GM12891 (cell line): ENCODE measurements at regions not wholly inside any gene's neighbourhood (a gene's known extent, or its start where the extent isn't known, plus 50 kb on each side); places are given as distances from the start of the nearest gene placed in this dataset.

Experiments used
- POLR2A ChIP-seq: IDR thresholded peaks from 2 replicates; pipeline ENCODE4 v1.6.1; 2011; ENCODE audit warnings: low read depth, low read length, control low read depth
- POLR2AphosphoS5 ChIP-seq: IDR thresholded peaks from 2 replicates; pipeline ENCODE4 v1.6.1; 2011; ENCODE audit warnings: low read depth, low read length, control low read depth
- POU2F2 ChIP-seq: IDR thresholded peaks from 2 replicates; pipeline ENCODE4 v1.6.1; 2011; ENCODE audit warnings: low read depth, mild to moderate bottlenecking, control low read depth, low read length, moderate library complexity
- SPI1 ChIP-seq: IDR thresholded peaks from 2 replicates; pipeline ENCODE4 v1.6.1; 2011; ENCODE audit warnings: low read depth, low read length, control low read depth
- TAF1 ChIP-seq: IDR thresholded peaks from 2 replicates; pipeline ENCODE4 v1.6.1; 2011; ENCODE audit warnings: low read depth, low read length, control low read depth

DNA sequence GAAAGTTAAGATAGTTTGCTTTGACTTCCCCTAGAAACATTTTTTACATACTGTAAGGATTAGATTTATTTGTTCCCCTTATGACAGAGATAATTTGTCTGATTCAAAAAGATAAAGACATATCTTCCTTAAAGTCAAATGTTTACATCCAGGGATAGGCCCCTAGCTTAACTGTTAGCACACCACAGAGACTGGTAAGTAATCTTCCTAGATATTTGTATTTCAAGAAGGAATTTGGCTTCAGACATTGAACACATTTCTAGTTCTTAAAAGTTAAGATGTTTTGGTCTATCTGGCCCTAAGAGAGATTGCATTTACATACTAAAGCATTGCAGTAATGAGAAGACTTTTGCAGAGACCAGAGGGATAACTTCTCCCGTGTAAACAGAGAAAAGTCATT lies 1201.1 kb upstream of the GJE1 start:
- TF ChIP-seq POU2F2 (no peak), POLR2A (no peak), POLR2AphosphoS5 (no peak), SPI1 (no peak), TAF1 (no peak)
